ENCODE measurements at regions not wholly inside any gene's neighbourhood (a gene's known extent, or its start where the extent isn't known, plus 50 kb on each side); places are given as distances from the start of the nearest gene placed in this dataset.
A peak's percentile ranks its signal among the peaks of the same experiment; 100 is the strongest.

- Mint-ChIP-seq H3K27ac (no peak overlapping the region), H3K4me1 (ENCODE audit: low read depth) (no peaks in the 10 kb centered on the region), H3K4me3 (ENCODE audit: low read depth) (no peak overlapping the region), H3K27me3 (no peaks in the 10 kb centered on the region), H3K9me3 (ENCODE audit: low read depth) (peaks cover 9% of the 10 kb centered on the region), H3K36me3 (ENCODE audit: insufficient read depth) (peaks cover 1% of the 10 kb centered on the region)
- no peak for DNase-seq (ENCODE audit: low spot score, unreplicated experiment)
- no peak for TF ChIP-seq CTCF (IDR thresholded peaks at IDR 0.05; ENCODE audit: unreplicated experiment)
These were observed 74.0 kb upstream of the ZNF30 start for GRCh38 chr19:34852669-34853068.

- peak; percentile 44 for TF ChIP-seq CTCF (IDR thresholded peaks at IDR 0.05; ENCODE audit: unreplicated experiment)
- Mint-ChIP-seq H3K36me3 (ENCODE audit: insufficient read depth) (peaks cover 1% of the 10 kb centered on the region), H3K4me1 (ENCODE audit: low read depth) (no peaks in the 10 kb centered on the region), H3K4me3 (ENCODE audit: low read depth) (no peak overlapping the region), H3K27me3 (no peaks in the 10 kb centered on the region), H3K9me3 (ENCODE audit: low read depth) (peaks cover under 1% of the 10 kb centered on the region), H3K27ac (no peak overlapping the region)
- DNase-seq (ENCODE audit: low spot score, unreplicated experiment) = no peak
These were observed 75.4 kb upstream of the ZNF30 start for GRCh38 chr19:34851277-34851804.

GRCh38 chr19:34847393-34847792, 74.4 kb upstream of the ZNF599 start:
- Mint-ChIP-seq H3K9me3 (ENCODE audit: low read depth) (no peaks in the 10 kb centered on the region), H3K27ac (no peak overlapping the region), H3K4me1 (ENCODE audit: low read depth) (no peaks in the 10 kb centered on the region), H3K36me3 (ENCODE audit: insufficient read depth) (no peaks in the 10 kb centered on the region), H3K27me3 (no peaks in the 10 kb centered on the region), H3K4me3 (ENCODE audit: low read depth) (no peak overlapping the region)
- no peak for DNase-seq (ENCODE audit: low spot score, unreplicated experiment)
- TF ChIP-seq CTCF (IDR thresholded peaks at IDR 0.05; ENCODE audit: unreplicated experiment) = no peak

- no peak for TF ChIP-seq CTCF (IDR thresholded peaks at IDR 0.05; ENCODE audit: unreplicated experiment)
- no peak for DNase-seq (ENCODE audit: low spot score, unreplicated experiment)
- H3K27ac Mint-ChIP-seq = no peak overlapping the region
- H3K9me3 Mint-ChIP-seq (ENCODE audit: low read depth) = no peaks in the 10 kb centered on the region
- H3K27me3 Mint-ChIP-seq = peaks cover 4% of the 10 kb centered on the region
- no peaks in the 10 kb centered on the region for H3K4me1 Mint-ChIP-seq (ENCODE audit: low read depth)
- H3K4me3 Mint-ChIP-seq (ENCODE audit: low read depth) = no peak overlapping the region
- no peaks in the 10 kb centered on the region for H3K36me3 Mint-ChIP-seq (ENCODE audit: insufficient read depth)
These were observed 71.3 kb upstream of the ZNF599 start for GRCh38 chr19:34844277-34844676.

DNA sequence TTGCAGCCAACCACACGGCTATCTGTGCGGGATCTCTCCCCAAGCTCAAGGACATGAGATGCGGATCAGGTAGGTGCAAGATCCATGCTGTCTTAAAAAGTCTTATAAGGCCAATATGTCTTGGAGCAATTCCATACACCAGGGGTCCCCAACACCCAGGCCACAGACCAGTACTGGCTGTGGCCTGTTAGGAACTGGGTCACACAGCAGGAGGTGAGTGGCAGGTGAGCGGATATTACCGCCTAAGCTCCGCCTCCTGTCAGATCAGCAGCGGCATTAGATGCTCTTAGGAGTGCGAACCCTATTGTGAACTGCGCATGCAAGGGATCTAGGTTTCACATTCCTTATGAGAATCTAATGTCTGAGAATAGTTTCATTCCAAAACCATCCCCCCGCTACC, 68.8 kb upstream of the ZNF599 start:
- no peak for TF ChIP-seq CTCF (IDR thresholded peaks at IDR 0.05; ENCODE audit: unreplicated experiment)
- DNase-seq (ENCODE audit: low spot score, unreplicated experiment) = no peak
- Mint-ChIP-seq H3K9me3 (ENCODE audit: low read depth) (no peaks in the 10 kb centered on the region), H3K4me3 (ENCODE audit: low read depth) (no peak overlapping the region), H3K27ac (no peak overlapping the region), H3K27me3 (peaks cover 20% of the 10 kb centered on the region), H3K36me3 (ENCODE audit: insufficient read depth) (no peaks in the 10 kb centered on the region), H3K4me1 (ENCODE audit: low read depth) (no peaks in the 10 kb centered on the region)

All from progenitor cell of endocrine pancreas (in vitro differentiated cells).